ENCODE measurements at regions not wholly inside any gene's neighbourhood (a gene's known extent, or its start where the extent isn't known, plus 50 kb on each side); places are given as distances from the start of the nearest gene placed in this dataset.
"Not testable (repeated sequence)": the region's sequence is repeated elsewhere in the genome, so short reads cannot be mapped to it uniquely, and the experiment has no call there.

- DNase-seq (ENCODE audit: low read depth) = no peak
Measured at GRCh38 chr2:61626827-61627226, 88.7 kb upstream of the XPO1 start.

DNA sequence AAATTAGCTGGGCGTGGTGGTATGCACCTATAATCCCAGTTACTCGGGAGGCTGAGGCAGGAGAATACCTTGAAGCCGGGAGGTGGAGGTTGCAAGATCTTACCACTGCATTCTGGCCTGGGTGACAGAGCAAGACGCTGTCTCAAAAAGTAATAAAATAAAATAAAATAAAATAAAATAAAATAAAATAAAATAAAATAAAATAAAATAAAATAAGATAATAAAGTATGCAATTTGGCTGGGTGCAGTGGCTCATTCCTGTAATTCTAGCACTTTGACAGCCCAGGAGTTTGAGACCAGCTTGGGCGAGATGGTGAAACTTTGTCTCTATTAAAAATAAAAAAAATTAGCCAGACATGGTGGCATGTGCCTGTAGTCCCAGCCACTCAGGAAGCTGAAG, 85.6 kb upstream of the XPO1 start:
- DNase-seq (ENCODE audit: low read depth) = no peak

DNA sequence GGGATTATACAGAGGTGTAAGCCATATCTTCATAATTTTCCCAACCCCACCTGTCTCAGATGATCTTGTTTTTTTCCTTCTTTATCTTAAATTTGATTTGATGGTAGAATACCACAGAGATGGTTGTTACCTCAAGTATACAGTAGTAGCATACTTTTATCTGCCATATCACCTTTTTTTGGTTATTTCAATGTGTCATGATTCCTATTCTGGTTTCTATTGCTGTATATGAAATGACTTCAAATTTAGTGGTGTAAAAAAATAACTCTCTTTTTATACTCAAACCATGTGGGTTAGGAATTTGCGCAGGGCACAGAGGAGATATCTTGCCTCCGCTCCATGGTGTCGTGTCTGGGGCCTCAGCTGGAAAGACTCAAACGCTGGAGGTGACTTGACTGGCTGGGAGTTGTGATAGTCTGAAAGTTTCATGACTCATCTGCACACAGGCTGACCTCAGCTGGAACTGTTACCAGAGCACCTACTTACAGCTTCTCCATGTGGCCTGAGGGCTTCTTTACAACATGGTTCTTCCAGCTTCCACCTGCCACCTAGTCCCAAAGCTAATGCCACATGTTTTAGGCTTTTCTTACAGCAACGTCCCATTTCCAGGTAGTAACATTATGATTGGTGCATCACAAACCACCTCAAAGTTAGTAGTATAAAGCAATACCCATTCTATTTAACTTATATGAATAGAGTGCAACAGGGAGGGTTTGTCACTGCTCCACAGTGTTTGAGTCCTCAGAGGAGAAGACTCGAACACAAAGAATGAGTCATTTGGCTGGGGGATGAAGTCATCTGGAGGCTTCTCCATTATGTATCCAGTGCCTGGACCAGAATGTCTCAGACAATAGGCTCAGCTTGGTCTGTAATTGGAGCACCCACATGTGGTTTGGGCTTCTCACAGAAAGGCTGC, 82.3 kb upstream of the XPO1 start:
- DNase-seq (ENCODE audit: low read depth) = peak; percentile 90

- DNase-seq (ENCODE audit: low read depth) = no peak
Measured at GRCh38 chr2:61619561-61619960, 81.4 kb upstream of the XPO1 start.

- DNase-seq (ENCODE audit: low read depth) = no peak
Measured at GRCh38 chr2:61617610-61618009, 79.5 kb upstream of the XPO1 start.

DNA sequence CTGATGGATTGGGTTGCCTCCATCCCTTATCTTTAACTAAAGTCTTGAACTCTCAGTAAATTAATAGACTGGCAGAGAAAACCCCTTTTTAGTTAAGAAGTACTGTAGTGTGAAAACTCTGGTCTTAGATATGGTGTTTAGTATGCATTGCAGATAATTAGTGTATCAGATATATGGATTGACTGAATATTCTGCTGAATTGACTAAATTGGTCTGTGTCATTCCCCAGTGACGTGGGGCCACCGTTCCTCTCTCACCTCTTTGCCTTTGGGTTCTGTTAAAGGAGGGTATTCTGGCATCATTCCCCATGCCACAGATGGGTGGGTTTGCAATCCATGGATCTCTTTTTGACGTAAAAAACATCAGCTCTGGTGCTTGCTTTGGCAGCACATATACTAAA, 67.1 kb upstream of the XPO1 start:
- DNase-seq (ENCODE audit: low read depth) = no peak

DNA sequence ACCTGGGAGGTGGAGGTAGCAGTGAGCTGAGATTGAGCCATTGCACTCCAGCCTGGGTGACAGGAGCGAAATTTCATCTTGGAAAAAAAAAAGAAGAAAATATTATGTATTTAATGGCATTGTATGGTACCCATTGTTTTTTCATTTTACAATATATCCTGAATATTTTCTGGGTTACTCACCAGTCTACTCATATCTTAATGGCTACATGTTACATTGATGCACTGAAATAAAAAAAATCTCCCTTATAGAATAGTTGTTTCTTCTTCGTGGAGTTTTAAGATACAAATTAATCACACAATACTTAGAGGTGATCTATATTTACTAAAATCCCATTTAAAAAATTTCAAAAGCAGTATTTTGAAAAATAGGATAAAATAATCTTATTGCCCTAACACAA, 66.3 kb upstream of the XPO1 start:
- no peak for DNase-seq (ENCODE audit: low read depth)

- DNase-seq (ENCODE audit: low read depth) = peak; percentile 59
Measured at GRCh38 chr2:61598515-61599156, 60.5 kb upstream of the XPO1 start.

- no peak for DNase-seq (ENCODE audit: low read depth)
Measured at GRCh38 chr2:61597300-61598289, 59.4 kb upstream of the XPO1 start.

DNA sequence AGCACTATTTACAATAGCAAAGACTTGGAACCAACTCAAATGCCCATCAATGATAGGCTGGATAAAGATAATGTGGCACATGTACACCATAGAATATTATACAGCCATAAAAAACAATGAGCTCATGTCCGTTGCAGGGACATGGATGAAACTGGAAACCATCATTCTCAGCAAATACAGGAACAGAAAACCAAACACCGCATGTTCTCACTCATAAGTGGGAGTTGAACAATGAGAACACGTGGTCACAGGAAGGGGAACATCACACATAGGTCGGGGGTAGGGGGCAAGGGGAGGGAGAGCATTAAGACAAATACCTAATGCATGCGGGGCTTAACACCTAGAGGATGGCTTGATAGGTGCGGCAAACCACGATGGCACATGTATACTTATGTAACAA, 56.0 kb upstream of the XPO1 start:
- DNase-seq (ENCODE audit: low read depth) = not testable (repeated sequence)

GRCh38 chr2:61593648-61594047, 55.5 kb upstream of the XPO1 start:
- DNase-seq (ENCODE audit: low read depth) = not testable (repeated sequence)

DNA sequence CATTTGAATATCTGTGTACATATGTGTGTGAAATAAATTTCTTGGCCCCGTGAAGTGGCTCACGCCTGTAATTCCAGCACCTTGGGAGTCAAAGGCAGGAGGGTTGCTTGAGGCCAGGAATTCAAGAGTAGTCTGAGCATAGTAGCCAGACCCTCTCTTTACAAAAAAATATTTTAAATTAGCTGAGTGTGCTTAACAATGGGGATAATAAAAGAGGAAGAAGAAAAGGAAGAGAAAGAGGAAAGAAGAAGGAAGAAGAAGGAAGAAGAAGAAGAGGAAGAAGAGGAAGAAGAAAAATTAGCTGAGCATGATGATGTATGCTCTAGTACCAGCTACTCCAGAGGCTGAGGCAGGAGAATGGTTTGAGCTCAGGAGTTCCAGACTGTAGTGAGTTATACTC, 52.1 kb upstream of the XPO1 start:
- no peak for DNase-seq (ENCODE audit: low read depth)

GRCh38 chr2:61588566-61588965, 50.4 kb upstream of the XPO1 start:
- DNase-seq (ENCODE audit: low read depth) = no peak

Measured in renal cortical epithelial cell (primary cell).